ENCODE measurements at regions not wholly inside any gene's neighbourhood (a gene's known extent, or its start where the extent isn't known, plus 50 kb on each side); places are given as distances from the start of the nearest gene placed in this dataset.

DNA sequence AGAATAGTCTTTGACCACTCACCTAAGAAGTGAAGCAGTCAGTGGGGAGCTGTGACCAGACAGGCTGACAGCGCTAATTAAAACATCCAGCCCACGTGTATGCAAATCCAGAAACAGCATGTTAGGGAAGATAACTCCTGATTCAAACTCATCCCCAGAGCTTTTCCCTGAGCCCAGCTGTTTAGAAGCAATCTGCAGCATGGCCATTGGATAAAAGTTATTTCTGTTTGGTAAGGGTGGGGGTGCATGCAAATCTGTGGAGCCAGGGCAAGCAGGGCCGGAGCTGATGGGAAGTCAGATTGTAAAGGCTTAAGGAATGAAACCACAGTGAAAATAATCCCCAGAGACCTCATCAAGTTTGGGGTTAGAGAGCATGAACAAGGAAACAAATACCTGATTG, 247.9 kb upstream of the KIRREL3 start:
- no peak for TF ChIP-seq CTCF (IDR thresholded peaks at IDR 0.05; ENCODE audit: low read length, missing control alignments)

DNA sequence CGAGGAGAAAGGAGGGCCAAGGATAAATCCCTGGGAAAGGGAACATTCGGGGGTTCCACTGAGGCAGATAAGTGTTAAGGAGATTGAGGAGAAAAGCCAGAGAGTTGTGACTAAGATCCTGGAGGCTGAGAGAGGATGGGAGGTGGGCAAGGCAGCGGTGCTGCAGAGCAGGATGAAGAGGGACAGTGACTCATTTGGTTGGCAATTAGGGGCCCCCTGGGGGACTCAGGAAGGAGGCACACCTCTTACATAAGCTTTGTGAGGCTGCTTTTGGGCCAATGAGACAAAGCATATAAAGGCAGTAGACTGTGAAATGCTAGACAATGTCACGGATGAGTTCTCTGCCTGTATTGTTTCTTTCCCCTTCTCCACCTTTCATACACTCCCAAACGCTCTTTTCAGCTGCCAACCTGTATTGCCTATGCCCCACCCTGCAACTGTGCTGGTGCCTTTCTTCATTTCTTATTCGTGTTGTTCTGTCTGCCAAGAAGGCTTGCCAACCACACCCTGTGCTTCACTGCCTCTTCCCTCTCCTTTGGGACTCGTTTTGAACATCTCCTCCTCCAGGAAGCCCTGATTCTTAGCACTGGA, 246.8 kb upstream of the KIRREL3 start:
- DNase-seq (ENCODE audit: low read depth) = no peak
- no peak overlapping the region for H3K4me3 ChIP-seq (replicated peaks; ENCODE audit: low read depth, low read length)
- TF ChIP-seq CTCF (IDR thresholded peaks at IDR 0.05; ENCODE audit: low read length, missing control alignments) = no peak

More for the DNA sequence above, 247.9 kb upstream of the KIRREL3 start:
- no peak overlapping the region for H3K4me3 ChIP-seq (replicated peaks; ENCODE audit: low read depth, low read length)
- no peak for DNase-seq (ENCODE audit: low read depth)

DNA sequence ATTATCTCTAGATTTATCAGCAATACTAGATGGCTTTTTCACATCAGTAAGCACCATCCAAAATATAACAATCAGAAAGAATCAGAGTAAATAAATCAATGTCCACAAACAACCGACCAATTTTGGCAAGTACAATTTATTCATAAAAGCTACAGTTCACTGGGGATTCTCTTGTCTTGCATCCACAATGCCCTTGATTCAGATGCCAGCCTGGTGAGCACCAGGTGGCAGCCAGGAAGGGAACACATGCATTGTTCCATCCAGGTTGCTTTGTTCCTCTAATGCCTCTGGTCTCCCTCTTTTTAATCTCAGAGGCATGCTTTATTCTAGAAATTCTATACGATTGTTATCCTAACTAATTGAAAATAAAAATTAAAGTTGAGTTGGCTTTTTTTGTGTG, 242.1 kb upstream of the KIRREL3 start:
- TF ChIP-seq CTCF (IDR thresholded peaks at IDR 0.05; ENCODE audit: low read length, missing control alignments) = no peak
- H3K4me3 ChIP-seq (replicated peaks; ENCODE audit: low read depth, low read length) = no peak overlapping the region
- no peak for DNase-seq (ENCODE audit: low read depth)

GRCh38 chr11:127238321-127238720, 237.8 kb upstream of the KIRREL3 start:
- H3K4me3 ChIP-seq (replicated peaks; ENCODE audit: low read depth, low read length) = no peak overlapping the region
- TF ChIP-seq CTCF (IDR thresholded peaks at IDR 0.05; ENCODE audit: low read length, missing control alignments) = no peak
- DNase-seq (ENCODE audit: low read depth) = no peak

DNA sequence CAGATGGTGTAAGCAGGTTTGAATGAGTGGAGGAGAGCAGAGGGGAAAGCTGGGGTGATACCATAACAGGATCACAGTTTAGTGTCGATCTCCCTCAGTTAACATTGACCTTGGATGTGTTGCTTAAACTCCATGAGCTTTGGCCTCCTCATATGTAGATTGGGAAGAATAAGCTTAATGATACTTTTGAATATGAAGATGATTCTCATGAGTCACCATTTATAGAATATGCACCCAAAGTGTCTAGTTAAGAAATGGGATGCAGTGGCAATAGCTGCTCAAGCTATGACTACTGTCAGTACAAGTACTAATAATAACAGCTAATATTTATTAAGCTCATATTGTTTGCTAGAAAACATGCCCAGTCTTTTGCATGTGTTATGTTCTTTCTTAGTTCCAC, 236.2 kb upstream of the KIRREL3 start:
- DNase-seq (ENCODE audit: low read depth) = no peak
- no peak overlapping the region for H3K4me3 ChIP-seq (replicated peaks; ENCODE audit: low read depth, low read length)
- TF ChIP-seq CTCF (IDR thresholded peaks at IDR 0.05; ENCODE audit: low read length, missing control alignments) = no peak

GRCh38 chr11:127233998-127234397, 233.4 kb upstream of the KIRREL3 start:
- TF ChIP-seq CTCF (IDR thresholded peaks at IDR 0.05; ENCODE audit: low read length, missing control alignments) = no peak
- no peak overlapping the region for H3K4me3 ChIP-seq (replicated peaks; ENCODE audit: low read depth, low read length)
- DNase-seq (ENCODE audit: low read depth) = no peak

DNA sequence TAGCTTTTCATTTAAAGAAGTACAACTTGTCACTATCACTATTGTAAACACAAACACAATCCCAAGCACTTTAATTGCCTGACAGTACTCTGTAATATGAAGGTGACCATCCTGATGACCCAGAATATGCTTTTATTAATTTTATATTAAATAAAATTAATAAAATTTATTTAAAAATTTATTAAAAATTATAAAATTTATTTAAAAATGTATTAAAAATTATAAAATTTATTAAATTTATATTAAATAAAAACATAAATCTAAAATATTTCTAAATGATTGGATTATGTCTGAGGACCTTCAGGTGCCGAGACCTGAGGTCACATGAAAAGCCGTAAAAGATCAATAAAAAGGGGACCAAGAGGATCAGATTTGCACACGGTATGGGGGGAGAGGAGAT, 229.8 kb upstream of the KIRREL3 start:
- no peak overlapping the region for H3K4me3 ChIP-seq (replicated peaks; ENCODE audit: low read depth, low read length)
- no peak for TF ChIP-seq CTCF (IDR thresholded peaks at IDR 0.05; ENCODE audit: low read length, missing control alignments)
- no peak for DNase-seq (ENCODE audit: low read depth)

All from fibroblast of pulmonary artery (primary cell).